T47D (cell line): ENCODE measurements at regions not wholly inside any gene's neighbourhood (a gene's known extent, or its start where the extent isn't known, plus 50 kb on each side); places are given as distances from the start of the nearest gene placed in this dataset.
A peak's percentile ranks its signal among the peaks of the same experiment; 100 is the strongest.
"Not testable (repeated sequence)": the region's sequence is repeated elsewhere in the genome, so short reads cannot be mapped to it uniquely, and the experiment has no call there.

Source experiments
- DNase-seq, 2 experiments: peaks; one replicate each; pipeline versions ENCODE4 v3.0.0 to v3.0.0-alpha.2; 2011 to 2012; ENCODE audit warnings: low read depth in 1 of 2, low spot score in 1 of 2
- JUND ChIP-seq: IDR thresholded peaks from 2 replicates; pipeline ENCODE4 v1.6.1; 2012; ENCODE audit warnings: low read depth
- in situ Hi-C: cut with HindIII; loops from 2 replicates; pipeline ENCODE4 v1.10.0; 2016; ENCODE audit warnings: low sequenced_read_pairs, low pct_unique_long_range_greater_than_20kb

DNA sequence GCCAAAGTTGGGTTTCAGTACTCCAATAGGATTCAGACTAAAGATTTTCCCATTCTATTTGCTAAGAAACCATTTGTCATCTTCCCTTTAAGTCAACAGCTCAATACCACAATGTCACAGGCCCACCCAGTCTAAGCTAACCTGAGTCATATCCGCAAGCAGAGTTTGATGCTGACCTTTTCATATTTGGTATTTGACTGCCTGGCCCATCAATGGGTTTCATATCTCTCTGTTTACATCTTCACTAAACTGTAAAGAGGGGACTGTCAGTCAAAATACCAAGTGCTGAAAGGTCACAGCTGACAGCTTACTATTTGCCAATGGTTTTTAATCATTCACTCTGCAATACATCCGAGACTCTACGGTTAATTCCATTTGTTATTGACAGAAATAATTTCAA lies 707.5 kb upstream of the ACTRT1 start:
- in situ Hi-C loops, result no loop called here

DNA sequence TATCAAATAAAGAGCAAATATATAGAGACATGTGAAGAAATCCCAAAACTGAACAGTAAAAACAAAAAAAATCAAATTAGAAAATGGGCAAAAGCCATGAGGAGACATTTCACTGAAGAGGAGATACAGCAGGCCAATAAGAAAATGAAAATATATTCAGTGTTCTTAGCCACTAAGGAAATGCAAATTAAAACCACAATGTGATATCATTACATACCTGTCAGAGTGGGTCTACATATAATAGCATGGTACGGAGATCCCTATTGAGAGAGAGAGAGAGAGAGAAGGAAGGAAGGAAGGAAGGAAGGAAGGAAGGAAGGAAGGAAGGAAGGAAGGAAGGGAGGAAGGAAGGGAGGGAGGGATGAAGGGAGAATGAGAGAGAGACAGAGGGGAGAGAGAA lies 707.0 kb upstream of the ACTRT1 start:
- in situ Hi-C loops, result no loop called here
- DNase-seq, result no peak
- no peak for TF ChIP-seq JUND

More for the DNA sequence above, 707.5 kb upstream of the ACTRT1 start:
- no peak for DNase-seq
- TF ChIP-seq JUND, result no peak

DNA sequence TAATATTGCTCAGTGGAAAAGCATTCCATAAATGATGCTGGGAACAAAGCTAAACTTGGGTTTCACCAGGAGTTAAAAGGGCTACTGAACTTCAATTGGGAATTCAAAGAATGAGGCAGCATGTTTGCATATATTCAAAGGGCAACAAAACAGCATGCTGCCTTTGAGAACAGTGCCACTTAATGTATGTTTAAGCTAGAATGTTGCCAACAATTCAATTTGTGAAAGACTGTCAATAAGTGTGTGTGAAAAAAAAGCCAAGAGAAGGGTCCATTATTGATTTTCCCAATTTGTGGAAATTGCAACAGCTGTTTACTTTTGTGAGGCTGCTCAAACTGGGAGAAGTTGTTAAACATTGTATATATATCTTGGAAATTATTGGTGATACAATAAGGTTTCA lies 701.9 kb upstream of the ACTRT1 start:
- DNase-seq, result peak in 1 of 2 experiments; percentile 35
- in situ Hi-C loops, result no loop called here
- no peak for TF ChIP-seq JUND

DNA sequence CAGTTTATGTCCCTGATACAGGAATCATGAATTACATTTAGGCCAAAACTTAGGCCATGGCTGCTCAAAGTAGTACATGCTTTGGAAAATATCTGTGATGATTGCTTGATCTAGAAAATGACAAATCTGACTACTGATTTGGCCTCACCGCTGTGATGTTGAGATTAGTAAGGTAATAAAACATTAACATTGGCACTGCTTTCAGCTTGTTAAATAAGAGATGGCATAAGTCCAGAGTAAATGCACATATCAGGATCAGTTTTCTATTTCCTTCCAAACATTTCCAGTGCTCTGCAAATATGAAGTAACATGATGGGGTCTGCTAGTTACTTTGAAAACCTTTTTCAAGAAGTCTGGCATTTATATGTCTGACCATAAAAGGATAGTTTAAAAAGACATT lies 687.3 kb upstream of the ACTRT1 start:
- no peak for TF ChIP-seq JUND
- in situ Hi-C loops, result no loop called here
- no peak for DNase-seq

DNA sequence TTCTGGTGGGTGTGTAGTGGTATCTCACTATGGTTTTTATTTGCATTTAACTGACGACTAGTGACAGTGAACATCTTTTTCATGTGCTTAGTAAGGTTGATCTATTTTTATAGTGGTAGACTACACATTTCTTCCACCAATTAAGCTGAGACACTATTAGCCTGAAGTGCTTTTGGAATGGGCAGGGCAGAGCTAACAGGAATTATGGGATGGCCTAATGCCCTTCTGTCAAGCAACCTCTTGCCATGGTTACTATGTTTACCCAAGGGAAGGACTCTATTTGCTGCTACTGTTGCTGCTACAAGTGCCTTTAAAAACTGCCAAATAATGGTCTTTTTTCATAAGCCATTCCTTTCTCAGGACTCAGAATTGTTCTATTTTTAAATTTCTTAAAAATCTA lies 676.7 kb upstream of the ACTRT1 start:
- DNase-seq, result no peak
- in situ Hi-C loops, result no loop called here
- TF ChIP-seq JUND, result no peak

DNA sequence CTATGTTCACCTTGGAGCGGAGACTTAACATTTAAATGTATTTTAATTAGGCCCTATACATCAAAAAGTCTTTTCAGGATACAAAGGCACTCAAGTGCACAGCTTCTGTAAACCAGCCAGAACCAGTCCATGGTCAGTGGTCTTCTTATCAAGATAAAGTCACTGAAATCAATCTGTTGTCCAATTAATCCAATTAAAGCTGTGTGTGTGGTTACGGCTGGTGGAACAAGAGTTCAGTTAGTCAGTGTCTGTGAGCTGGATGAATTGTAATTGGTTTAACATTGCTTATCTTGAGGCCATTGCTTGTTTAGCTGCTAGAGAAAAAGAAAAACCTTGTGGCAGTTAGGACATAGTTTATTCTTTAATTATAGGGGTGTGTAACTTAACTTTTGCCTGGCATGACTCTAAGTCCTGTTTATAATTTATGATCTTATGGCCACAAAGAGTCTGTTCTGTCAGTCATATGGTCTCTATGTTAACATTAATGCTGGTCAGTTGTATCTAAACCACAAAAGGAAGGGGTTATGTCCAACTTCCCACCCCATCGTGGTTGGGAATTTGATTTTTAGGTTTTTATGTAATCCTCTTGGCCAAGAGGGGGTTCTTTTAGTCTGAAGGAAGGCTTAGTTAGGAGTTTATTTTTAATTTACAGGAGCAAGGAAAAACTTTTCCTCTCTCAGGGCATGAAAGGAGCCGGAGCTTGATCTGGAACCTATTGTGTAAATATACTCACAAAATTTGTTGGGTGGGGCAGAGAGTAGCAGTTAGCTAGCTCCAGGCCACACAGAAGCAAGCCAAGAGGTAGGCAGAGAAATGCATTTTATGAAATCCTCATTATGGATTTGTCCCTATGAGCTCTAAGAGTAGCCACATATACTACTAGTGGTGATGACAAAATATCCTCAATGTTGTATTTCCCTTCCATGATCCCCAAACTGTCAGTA lies 665.7 kb upstream of the ACTRT1 start:
- no peak for DNase-seq
- no peak for TF ChIP-seq JUND
- in situ Hi-C loops, result no loop called here

DNA sequence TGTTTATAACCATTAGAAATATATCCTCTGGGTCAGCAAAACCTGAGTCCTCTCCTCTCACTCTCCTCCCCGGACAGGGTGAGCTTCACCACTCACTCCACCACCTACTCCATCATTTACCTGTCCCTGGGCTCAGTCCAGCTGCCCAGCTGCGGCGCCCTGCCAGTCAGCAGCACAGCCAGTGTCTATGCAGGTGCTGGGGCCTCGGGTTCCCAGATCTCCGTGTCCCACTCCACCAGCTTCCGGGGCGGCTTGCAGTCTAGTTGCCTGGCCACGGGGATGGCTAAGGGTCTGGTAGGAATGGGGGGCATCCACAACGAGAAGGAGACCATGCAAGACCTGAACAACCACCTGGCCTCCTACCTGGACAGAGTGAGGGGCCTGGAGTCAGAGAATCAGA lies 662.2 kb upstream of the ACTRT1 start:
- in situ Hi-C loops, result no loop called here
- DNase-seq, result no peak
- no peak for TF ChIP-seq JUND

DNA sequence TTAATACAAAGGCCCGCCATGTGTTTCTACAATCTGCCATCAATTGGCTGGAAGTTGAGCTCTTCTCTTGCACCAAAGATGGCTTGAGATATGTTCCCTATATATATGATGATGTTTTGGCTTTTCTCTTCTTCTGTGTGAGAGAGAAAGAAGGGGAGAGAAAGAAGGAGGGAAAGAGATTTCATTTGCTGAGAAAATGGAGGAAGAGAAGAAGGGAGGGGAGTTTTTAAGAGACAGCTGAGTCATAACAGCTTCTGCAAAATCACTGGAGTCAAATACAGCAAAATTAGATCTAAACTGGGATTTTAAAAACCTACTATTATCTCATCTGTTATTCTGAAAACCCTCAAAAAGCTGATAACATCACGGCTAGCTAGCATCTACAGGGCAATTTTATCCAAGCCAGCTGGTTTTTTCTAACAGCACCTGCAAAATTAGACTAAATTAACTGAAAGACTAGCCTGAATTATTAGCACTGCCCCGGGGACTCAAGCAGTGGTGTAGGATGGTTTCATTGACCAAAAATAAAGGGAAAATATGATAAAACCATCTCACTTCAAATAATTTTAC lies 647.6 kb upstream of the ACTRT1 start:
- in situ Hi-C loops, result no loop called here
- no peak for TF ChIP-seq JUND
- no peak for DNase-seq

DNA sequence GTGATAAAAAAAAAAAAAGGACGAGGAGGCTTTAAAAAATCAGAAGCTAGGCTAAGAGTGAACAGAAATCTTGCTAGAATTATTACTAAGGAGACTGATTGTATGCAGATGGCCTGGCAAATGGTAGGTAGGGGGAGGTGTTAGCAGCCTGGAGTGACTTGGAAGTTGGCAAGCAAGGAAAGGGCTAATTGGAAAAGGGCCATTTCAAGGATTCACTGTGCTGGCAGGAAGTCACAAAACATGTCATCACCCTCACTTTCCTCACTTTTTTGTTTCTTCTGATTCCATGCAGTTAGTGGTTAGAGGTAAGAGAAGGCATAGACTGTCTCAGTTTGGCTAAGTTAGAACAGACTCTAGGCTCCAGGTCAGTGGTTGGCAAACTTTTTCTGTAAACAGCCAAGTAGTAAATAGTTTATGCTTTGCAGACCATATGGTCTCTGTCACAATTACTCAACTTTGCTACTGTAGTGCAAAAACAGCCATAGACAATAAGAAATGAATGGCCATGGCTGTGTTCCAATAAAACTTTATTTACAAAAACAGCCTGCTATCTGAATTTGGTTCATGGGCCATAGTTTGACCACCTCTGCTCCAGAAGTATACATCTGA lies 646.5 kb upstream of the ACTRT1 start:
- DNase-seq, result no peak
- in situ Hi-C loops, result no loop called here
- TF ChIP-seq JUND, result no peak

DNA sequence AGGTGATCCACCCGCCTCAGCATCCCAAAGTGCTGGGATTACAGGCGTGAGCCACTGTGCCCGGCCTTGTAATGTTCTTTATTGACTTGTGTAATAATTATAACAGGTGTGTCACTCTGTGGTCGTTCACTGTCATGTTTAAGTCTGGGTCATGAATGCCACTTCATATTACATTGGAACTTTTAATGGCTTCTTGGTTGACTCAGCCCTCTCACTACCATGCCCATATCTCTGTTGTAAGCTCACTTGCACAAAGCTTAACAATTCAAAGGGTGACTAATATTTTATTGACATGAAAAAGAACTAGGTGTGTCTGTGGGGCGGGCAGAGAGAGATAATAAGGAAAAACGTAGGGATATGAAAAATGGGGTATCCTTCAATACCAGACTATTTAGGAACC lies 639.7 kb upstream of the ACTRT1 start:
- no peak for TF ChIP-seq JUND
- no peak for DNase-seq
- in situ Hi-C loops, result no loop called here

DNA sequence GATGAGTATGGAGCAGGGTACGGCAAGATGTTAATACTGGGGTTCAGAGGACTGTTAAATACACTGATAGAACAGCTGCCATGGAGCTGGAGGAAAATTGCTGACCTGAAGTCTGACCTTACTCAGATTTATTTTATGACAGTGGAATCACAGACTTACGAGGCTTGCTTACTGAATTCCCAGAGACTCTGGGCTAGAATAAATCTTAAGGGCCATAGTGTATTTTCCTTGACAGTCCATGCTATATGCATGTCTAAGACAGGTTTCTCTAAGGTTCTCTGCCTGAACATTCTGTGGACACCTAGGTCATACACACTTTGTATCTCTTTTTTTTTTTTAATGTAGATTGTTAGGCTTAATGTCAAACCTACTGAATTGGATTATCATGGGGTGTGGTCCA lies 633.2 kb upstream of the ACTRT1 start:
- in situ Hi-C loops, result no loop called here
- no peak for TF ChIP-seq JUND
- DNase-seq, result no peak

DNA sequence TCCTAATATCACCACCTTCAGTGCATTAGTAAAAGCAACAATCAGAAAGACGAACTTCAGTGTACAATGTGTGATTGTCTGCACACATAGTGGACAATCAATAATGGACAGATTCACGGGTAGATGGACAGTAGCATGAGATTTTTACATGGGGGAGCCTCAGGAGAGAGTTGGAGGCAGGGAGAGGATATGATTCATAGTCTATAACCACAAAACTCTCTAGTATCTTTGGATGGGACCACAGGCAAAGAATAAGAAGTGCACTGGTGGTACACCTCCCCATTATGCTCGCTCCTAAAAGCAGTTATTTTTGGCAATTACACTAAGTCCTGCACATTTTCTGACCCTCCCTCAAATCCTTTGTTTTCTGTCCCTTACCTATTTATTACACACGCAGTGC lies 624.4 kb upstream of the ACTRT1 start:
- DNase-seq, result no peak
- in situ Hi-C loops, result no loop called here
- no peak for TF ChIP-seq JUND

DNA sequence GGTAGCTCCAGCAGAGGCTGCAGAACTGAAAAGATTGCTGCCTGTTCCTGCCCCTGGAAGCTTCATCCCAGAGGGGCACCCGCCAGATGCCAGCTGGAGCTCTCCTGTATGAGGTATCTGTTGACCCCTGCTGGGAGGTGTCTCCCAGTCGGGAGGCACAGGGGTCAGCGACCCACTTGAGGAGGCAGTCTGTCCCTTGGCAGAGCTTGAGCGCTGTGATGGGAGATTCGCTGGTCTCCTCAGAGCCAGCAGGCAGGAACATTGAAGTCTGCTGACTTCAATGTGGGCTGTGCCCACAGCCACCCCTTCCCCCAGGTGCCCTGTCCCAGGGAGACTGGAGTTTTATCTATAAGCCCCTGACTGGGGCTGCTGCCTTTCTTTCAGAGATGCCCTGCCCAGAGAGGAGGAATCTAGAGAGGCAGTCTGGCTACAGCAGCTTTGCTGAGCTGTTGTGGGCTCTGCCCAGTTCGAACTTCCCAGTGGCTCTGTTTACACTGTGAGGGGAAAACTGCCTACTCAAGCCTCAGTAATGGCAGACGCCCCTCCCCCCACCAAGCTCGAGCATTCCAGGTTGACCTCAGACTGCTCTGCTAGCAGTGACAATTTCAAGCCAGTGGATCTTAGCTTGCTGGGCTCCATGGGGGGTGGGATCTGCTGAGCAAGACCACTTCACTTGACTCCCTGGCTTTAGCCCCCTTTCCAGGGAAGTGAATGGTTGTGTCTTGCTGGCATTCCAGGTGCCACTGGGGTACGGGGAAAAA lies 622.3 kb upstream of the ACTRT1 start:
- in situ Hi-C loops, DNase-seq: not testable (repeated sequence)
